BJ (cell line): ENCODE measurements at regions not wholly inside any gene's neighbourhood (a gene's known extent, or its start where the extent isn't known, plus 50 kb on each side); places are given as distances from the start of the nearest gene placed in this dataset.

ENCODE experiments used
- CTCF ChIA-PET: fragments of 350-600 bp; formaldehyde crosslinking; extraction: SDS; loops from one replicate; lab custom pipeline; 2021; ENCODE audit warnings: antibody characterized with exemption, inconsistent platforms; lab: Yijun Ruan, JAX
- POLR2A ChIA-PET: fragments of 300-600 bp; sonication (Branson Sonifier 250); formaldehyde crosslinking; extraction: SDS; loops from one replicate; lab custom pipeline; 2021; ENCODE audit warnings: antibody characterized with exemption; lab: Charles Lee
- DNase-seq: peaks from one replicate; pipeline ENCODE4 v3.0.0-alpha.2; 2011; ENCODE audit warnings: low read depth
- H3K27me3 ChIP-seq: 2 replicates; pipeline ENCODE4 v1.6.0; 2011; ENCODE audit warnings: low read length; ENCODE audit not compliant: control insufficient read depth, insufficient read depth
- H3K36me3 ChIP-seq: 2 replicates; pipeline ENCODE4 v1.5.1; 2011; ENCODE audit warnings: low read length; ENCODE audit not compliant: control insufficient read depth, insufficient read depth
- H3K4me3 ChIP-seq: 2 replicates; pipeline ENCODE4 v1.5.1; 2011; ENCODE audit warnings: low read depth, mild to moderate bottlenecking, control low read depth, low read length
- TF ChIP-seq, protein P1 (sequence below): IDR thresholded peaks from 2 replicates; pipeline ENCODE4 v1.5.1; 2011; ENCODE audit warnings: low read depth, mild to moderate bottlenecking, control low read depth, inconsistent platforms, low read length, moderate library complexity; ENCODE audit not compliant: insufficient read depth

DNA sequence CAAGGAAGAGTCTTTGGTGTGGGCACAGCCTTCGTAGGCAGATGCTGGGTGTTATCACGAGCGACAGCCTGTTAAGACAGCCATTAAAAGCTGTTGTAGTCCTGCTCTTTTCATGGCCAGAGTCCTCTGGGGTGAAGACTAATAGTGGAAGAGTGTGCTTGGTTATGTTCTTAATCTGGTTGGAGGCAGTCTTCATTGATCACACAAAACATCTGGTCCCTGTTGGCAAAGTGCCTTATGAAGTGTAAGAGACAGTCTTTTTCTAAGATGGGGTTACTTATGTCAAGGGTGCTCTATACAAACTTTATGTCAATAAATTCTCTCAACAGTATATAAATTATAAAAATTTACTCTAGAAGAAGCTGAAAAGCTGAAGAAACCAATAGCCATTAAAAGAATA is 280.4 kb downstream of the CAAP1 start:
- POLR2A ChIA-PET, result no interaction called here

GRCh38 chr9:26606756-26607155 is 285.8 kb downstream of the CAAP1 start:
- CTCF ChIA-PET, result no interaction called here
- Histone ChIP-seq H3K36me3 (no peaks in the 10 kb centered on the region), H3K4me3 (no peak overlapping the region), H3K27me3 (no peaks in the 10 kb centered on the region)
- TF ChIP-seq, protein P1, sequence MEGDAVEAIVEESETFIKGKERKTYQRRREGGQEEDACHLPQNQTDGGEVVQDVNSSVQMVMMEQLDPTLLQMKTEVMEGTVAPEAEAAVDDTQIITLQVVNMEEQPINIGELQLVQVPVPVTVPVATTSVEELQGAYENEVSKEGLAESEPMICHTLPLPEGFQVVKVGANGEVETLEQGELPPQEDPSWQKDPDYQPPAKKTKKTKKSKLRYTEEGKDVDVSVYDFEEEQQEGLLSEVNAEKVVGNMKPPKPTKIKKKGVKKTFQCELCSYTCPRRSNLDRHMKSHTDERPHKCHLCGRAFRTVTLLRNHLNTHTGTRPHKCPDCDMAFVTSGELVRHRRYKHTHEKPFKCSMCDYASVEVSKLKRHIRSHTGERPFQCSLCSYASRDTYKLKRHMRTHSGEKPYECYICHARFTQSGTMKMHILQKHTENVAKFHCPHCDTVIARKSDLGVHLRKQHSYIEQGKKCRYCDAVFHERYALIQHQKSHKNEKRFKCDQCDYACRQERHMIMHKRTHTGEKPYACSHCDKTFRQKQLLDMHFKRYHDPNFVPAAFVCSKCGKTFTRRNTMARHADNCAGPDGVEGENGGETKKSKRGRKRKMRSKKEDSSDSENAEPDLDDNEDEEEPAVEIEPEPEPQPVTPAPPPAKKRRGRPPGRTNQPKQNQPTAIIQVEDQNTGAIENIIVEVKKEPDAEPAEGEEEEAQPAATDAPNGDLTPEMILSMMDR, result no peak
- no peak for DNase-seq
- POLR2A ChIA-PET, result no interaction called here

More for the DNA sequence above, 280.4 kb downstream of the CAAP1 start:
- no peaks in the 10 kb centered on the region for H3K27me3 ChIP-seq
- TF ChIP-seq, protein P1, result no peak
- CTCF ChIA-PET, result no interaction called here
- DNase-seq, result no peak
- no peak overlapping the region for H3K4me3 ChIP-seq
- H3K36me3 ChIP-seq, result no peaks in the 10 kb centered on the region

DNA sequence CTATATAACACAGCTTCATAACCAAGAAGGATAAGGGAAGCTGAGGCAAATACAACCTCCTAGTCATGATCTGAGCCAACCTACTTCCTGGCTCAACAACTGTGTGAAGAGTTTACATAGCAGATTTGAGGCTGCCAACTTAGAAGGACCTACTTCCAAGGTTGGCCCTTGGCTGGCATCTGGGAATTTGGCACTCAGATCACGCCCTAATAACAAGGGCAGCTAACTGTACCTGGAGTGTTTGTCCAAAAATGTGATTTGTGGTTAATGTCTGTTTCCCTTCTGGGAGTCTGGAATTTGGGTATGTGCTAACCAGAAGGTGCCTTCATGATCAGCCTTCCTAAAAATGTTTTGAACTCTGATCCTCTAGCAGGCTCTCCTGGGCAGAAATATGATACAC is 287.2 kb downstream of the CAAP1 start:
- Histone ChIP-seq H3K36me3 (no peaks in the 10 kb centered on the region), H3K4me3 (no peak overlapping the region), H3K27me3 (no peaks in the 10 kb centered on the region)
- POLR2A ChIA-PET, result no interaction called here
- TF ChIP-seq, protein P1, result no peak
- CTCF ChIA-PET, result no interaction called here
- DNase-seq, result no peak

DNA sequence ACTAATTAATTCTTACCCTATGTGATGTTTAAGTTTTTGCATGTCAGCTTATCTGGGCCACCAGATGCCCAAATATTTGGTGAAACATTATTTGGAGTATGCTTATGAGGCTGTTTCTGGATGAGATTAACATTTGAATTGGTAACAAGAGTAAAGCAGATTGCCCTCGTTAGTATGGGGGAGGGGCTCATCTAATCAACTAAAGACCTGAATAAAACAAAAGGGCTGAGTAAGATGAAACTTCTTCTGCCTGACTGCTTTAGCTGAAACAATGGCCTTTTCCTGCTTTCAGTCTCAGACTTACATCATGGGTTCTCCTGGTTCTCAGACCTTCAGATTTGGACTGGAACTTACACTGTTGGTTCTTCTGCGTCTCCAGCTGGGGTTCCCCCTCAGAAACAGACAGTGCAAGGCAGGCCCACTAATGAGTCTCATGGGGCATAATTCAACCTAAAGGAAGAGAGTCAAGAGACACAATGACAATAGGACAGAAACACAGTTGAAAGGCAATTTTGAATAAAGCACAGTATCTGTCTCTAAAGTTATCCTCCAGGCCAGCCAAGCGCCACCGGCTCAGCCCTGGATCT is 288.4 kb downstream of the CAAP1 start:
- Histone ChIP-seq H3K4me3 (no peak overlapping the region), H3K36me3 (no peaks in the 10 kb centered on the region), H3K27me3 (no peaks in the 10 kb centered on the region)
- DNase-seq, result no peak
- POLR2A ChIA-PET, result no interaction called here
- TF ChIP-seq, protein P1, result no peak
- CTCF ChIA-PET, result no interaction called here

DNA sequence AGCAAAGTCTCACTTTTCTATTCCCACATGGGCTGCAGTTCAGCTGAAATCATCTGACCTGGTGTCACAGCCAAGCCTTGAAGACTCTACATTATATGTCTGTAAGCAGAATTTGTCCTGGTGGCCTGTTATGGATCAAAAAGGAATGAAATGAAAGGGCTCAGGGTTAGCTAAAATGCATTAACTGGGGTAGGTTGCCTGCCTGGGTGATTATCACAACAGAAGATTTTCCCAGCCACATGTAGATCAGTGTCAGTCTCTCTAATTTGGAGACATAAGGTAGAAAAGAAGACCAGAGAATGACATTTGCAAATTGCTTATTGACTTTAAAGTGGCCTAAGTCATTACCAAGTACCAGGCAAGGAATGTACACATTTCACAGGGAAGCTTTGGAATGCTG is 289.0 kb downstream of the CAAP1 start:
- Histone ChIP-seq H3K27me3 (no peaks in the 10 kb centered on the region), H3K36me3 (no peaks in the 10 kb centered on the region), H3K4me3 (no peak overlapping the region)
- ChIA-PET POLR2A (no interaction called here), CTCF (no interaction called here)
- TF ChIP-seq, protein P1, result no peak
- DNase-seq, result no peak
